ENCODE measurements at regions not wholly inside any gene's neighbourhood (a gene's known extent, or its start where the extent isn't known, plus 50 kb on each side); places are given as distances from the start of the nearest gene placed in this dataset.

DNA sequence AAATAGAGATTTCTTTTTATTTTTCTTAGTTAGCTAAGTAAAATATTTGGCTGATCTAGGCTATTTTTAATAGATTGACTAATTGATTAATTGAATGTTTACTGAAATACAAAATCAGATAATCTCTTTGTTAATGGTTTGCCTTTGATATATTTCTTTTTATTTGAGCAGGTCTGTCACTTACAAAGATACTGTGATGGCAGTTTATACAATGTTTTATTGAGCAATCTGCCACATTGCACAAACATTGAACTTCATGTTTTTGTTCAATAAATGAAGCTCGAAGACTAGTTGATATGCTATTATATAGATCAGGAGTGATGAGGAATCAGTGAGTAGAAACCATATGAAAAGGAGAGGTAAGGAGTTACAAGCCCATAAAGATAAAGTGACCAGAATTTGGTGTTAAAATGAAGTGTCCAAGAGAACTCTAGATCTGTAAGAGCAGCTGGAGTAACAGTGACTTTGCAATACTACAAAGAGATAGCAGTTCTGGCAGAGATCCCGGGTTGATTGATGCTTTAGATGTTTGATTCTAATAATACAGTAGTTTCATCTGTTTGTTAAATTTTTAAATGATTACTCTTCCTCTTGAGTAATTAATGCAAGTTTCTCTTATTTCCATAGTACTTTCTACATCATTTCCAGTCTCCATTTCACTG lies 574.2 kb downstream of the CCDC85A start:
- no peaks in the 10 kb centered on the region for H3K27me3 Mint-ChIP-seq (ENCODE audit: low read depth)
- no peak overlapping the region for H3K4me3 Mint-ChIP-seq
- no peak for DNase-seq (ENCODE audit: low spot score)
- H3K36me3 Mint-ChIP-seq (ENCODE audit: low read depth) = no peaks in the 10 kb centered on the region
- H3K9me3 Mint-ChIP-seq = peaks cover 23% of the 10 kb centered on the region
- no peaks in the 10 kb centered on the region for H3K4me1 Mint-ChIP-seq (ENCODE audit: low read depth)
- H3K27ac Mint-ChIP-seq = no peak overlapping the region

DNA sequence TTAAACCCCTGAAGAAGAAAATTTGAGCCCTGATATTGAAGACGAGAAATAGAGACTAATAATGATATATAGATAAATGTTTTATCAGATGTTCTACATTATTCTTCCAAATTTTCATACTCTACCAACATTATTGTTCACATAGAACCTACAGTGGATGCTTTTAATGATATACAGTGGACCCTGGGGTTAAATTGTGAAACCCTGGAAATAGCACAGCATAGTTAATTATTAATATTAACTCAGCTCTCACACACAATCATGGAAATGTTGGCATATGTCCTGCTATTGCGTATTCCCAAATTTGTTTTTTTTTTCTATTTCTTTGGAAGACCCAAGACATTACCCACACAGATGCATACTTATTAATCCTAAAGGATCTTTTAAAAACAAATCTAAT lies 579.9 kb downstream of the CCDC85A start:
- H3K36me3 Mint-ChIP-seq (ENCODE audit: low read depth) = no peaks in the 10 kb centered on the region
- H3K4me3 Mint-ChIP-seq = no peak overlapping the region
- no peaks in the 10 kb centered on the region for H3K4me1 Mint-ChIP-seq (ENCODE audit: low read depth)
- no peak overlapping the region for H3K27ac Mint-ChIP-seq
- peaks cover 31% of the 10 kb centered on the region for H3K9me3 Mint-ChIP-seq
- H3K27me3 Mint-ChIP-seq (ENCODE audit: low read depth) = no peaks in the 10 kb centered on the region
- DNase-seq (ENCODE audit: low spot score) = no peak

DNA sequence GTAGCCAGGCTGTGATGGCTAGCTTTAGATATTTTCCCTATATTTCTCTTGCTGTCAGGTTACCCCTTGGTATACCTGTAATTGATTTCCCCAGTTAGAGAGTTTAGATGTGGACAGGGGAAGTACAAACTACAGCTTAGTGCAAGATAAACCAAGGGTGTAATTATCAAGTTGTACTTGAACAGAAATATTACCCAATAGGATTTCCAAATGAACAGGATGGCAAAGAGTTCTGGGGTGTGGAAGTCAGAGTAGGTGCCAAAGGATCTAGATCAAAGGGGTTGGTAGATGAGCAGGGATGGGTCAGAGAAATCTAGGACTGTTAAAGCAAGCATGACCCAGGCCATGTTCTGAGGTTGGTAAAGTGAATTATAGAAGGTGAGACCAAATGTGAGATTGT lies 585.2 kb downstream of the CCDC85A start:
- Mint-ChIP-seq H3K27me3 (ENCODE audit: low read depth) (no peaks in the 10 kb centered on the region), H3K36me3 (ENCODE audit: low read depth) (no peaks in the 10 kb centered on the region), H3K4me1 (ENCODE audit: low read depth) (no peaks in the 10 kb centered on the region), H3K4me3 (no peak overlapping the region), H3K27ac (no peak overlapping the region), H3K9me3 (peaks cover 19% of the 10 kb centered on the region)
- no peak for DNase-seq (ENCODE audit: low spot score)

DNA sequence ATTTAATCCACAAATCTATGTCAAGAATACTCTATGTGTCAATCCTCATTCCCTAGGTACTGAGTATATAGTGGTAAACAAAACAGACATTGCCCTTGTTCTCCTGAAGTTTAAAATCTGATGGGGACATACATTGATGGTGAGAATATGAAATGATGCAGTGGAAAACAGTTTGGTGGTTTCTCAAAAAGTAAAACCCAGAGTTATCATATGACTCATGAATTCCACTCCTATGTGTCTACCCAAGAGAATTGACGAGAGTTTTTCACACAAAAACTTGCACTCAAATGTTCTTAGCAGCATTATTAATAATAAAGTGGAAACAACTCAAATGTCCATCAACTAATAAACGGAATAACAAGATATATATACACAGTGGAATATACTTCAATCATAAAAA lies 586.7 kb downstream of the CCDC85A start:
- Mint-ChIP-seq H3K4me1 (ENCODE audit: low read depth) (no peaks in the 10 kb centered on the region), H3K4me3 (no peak overlapping the region), H3K27me3 (ENCODE audit: low read depth) (no peaks in the 10 kb centered on the region), H3K27ac (no peak overlapping the region), H3K9me3 (peaks cover 24% of the 10 kb centered on the region), H3K36me3 (ENCODE audit: low read depth) (no peaks in the 10 kb centered on the region)
- DNase-seq (ENCODE audit: low spot score) = no peak

DNA sequence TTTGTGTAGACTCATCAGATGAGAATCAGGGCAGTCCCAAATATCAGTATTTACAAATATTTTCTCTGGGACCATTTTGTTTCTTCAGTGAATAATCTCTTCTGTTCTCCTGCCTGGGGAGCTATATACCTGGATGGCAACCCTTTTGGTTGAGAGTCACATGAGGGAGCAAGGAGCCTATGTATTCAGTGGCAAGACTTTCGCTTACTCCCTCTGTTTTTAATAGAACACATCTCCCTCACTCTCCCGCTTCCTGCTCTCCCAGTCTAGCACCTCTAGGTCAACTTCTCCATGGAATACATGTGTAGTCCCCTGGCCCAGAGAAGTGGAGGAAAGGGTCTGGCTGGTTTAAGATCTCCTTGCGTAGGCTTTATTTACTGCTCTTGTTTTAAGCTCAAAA lies 600.3 kb downstream of the CCDC85A start:
- Mint-ChIP-seq H3K27ac (no peak overlapping the region), H3K27me3 (ENCODE audit: low read depth) (no peaks in the 10 kb centered on the region), H3K9me3 (peaks cover 29% of the 10 kb centered on the region), H3K4me1 (ENCODE audit: low read depth) (no peaks in the 10 kb centered on the region), H3K36me3 (ENCODE audit: low read depth) (no peaks in the 10 kb centered on the region), H3K4me3 (no peak overlapping the region)
- no peak for DNase-seq (ENCODE audit: low spot score)

DNA sequence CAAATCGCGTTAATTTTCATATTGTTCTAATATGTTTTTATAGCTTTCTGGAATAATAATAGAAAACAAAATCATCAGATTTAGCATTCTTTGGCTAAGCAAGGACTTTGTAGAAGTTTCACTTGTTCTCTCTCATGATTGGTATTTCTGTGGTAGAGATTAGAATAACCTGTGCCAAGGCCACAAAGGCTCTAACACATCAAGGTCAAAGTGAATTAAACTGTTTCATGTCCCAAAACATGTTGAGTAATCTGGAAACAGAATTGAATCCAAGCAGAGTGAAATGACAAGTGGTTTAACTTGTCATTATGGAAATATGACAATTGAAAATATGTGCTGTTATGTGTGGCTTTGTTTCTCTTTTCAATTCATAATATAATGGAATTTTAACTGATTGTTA lies 617.4 kb downstream of the CCDC85A start:
- DNase-seq (ENCODE audit: low spot score) = no peak
- no peaks in the 10 kb centered on the region for H3K36me3 Mint-ChIP-seq (ENCODE audit: low read depth)
- no peaks in the 10 kb centered on the region for H3K4me1 Mint-ChIP-seq (ENCODE audit: low read depth)
- no peak overlapping the region for H3K4me3 Mint-ChIP-seq
- peaks cover 40% of the 10 kb centered on the region for H3K9me3 Mint-ChIP-seq
- H3K27me3 Mint-ChIP-seq (ENCODE audit: low read depth) = no peaks in the 10 kb centered on the region
- H3K27ac Mint-ChIP-seq = no peak overlapping the region

DNA sequence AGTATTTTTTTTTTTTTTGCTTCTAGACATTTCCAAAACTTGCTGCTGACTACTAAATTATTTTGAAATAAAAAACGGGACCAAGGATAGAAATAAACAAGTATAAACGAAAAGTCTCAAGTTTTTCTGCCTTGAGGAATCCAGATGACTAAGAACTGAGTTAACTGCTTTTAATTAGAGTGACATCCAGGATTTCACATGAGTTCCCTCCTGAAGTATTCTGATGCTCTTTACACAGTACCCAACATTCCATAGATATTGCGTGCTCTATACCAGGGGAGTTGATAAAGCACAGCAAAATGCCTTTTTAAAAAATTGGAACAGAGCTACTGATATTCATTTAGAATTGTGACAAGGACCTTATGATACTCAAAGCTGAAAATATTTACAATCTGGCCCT lies 618.0 kb downstream of the CCDC85A start:
- H3K4me1 Mint-ChIP-seq (ENCODE audit: low read depth) = no peaks in the 10 kb centered on the region
- no peak for DNase-seq (ENCODE audit: low spot score)
- no peak overlapping the region for H3K4me3 Mint-ChIP-seq
- peaks cover 36% of the 10 kb centered on the region for H3K9me3 Mint-ChIP-seq
- no peak overlapping the region for H3K27ac Mint-ChIP-seq
- H3K36me3 Mint-ChIP-seq (ENCODE audit: low read depth) = no peaks in the 10 kb centered on the region
- no peaks in the 10 kb centered on the region for H3K27me3 Mint-ChIP-seq (ENCODE audit: low read depth)

DNA sequence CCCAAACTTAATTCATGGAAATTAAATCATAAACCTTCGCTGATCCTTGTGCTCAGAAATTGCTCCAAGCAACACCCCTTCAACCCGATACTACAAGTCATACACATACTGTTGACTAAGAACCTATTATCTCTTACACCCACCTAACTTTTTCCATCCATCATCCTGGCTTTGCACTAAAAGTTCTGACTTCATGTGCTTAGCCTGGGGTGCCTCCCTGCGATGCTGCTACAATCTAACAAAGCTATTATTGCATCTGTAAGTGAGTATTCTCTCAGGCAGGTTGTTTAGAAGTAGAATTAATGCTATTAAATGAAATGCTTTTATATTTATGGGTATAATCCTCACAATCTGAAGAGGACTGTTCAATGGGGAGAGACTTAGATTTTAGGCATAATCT lies 619.8 kb downstream of the CCDC85A start:
- H3K27ac Mint-ChIP-seq = no peak overlapping the region
- H3K4me3 Mint-ChIP-seq = no peak overlapping the region
- no peaks in the 10 kb centered on the region for H3K36me3 Mint-ChIP-seq (ENCODE audit: low read depth)
- peaks cover 34% of the 10 kb centered on the region for H3K9me3 Mint-ChIP-seq
- no peaks in the 10 kb centered on the region for H3K27me3 Mint-ChIP-seq (ENCODE audit: low read depth)
- no peaks in the 10 kb centered on the region for H3K4me1 Mint-ChIP-seq (ENCODE audit: low read depth)
- no peak for DNase-seq (ENCODE audit: low spot score)

DNA sequence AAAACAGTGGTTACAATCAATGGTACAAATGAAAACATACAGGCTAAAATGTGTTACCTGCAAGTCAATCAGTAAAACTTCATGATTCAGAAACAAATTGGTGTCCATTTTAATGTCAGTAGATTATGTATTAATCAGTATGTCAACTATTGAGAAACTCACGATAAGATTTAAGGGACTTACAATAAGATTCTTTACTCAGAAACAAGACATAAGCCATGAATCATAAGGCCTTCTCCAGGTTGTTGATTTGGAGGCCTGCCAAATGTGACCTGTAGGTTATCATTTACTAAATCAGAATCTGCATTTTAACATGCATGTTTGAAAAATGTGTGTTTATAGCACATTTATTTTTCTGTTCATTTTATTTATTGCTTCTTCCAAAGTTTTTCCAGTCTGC lies 623.1 kb downstream of the CCDC85A start:
- H3K4me1 Mint-ChIP-seq (ENCODE audit: low read depth) = no peaks in the 10 kb centered on the region
- no peak overlapping the region for H3K4me3 Mint-ChIP-seq
- H3K9me3 Mint-ChIP-seq = peaks cover 17% of the 10 kb centered on the region
- no peaks in the 10 kb centered on the region for H3K27me3 Mint-ChIP-seq (ENCODE audit: low read depth)
- H3K27ac Mint-ChIP-seq = no peak overlapping the region
- DNase-seq (ENCODE audit: low spot score) = no peak
- no peaks in the 10 kb centered on the region for H3K36me3 Mint-ChIP-seq (ENCODE audit: low read depth)

DNA sequence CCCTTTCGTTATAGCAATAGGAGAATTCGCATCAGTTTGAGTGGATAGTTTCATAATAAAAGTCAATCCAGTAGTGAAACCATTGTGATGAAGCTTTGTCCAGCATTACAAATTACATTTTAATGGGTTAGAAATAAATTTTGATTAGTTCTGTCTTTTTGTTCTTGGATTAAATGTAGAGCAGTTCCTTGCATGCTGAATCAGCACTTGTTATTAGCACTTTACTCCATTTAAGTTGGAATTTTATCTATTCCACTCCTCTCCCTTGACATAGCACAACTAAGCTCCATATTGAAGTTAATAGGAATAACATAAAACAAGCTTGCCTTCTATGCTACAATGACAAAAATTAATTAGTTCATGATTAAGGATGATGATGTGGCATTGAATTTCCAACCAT lies 624.1 kb downstream of the CCDC85A start:
- Mint-ChIP-seq H3K36me3 (ENCODE audit: low read depth) (no peaks in the 10 kb centered on the region), H3K9me3 (peaks cover 16% of the 10 kb centered on the region), H3K27me3 (ENCODE audit: low read depth) (no peaks in the 10 kb centered on the region)

DNA sequence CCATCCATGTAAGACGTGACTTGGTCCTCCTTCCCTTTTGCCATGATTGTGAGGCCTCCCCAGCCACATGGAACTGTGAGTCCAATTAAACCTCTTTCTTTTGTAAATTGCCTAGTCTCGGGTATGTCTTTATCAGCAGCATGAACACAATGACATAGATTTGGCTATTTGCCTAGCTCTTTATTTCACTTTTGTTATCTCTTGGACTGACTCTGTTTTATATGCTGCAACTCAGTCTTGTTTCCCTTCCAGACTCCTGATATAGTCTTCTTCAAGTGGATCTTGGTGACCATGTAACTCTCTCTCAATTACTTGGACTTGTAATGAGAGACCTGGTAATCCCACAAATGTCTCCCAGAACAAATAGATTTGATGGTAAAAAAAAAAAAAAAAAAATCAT lies 627.6 kb downstream of the CCDC85A start:
- no peak for DNase-seq (ENCODE audit: low spot score)
- no peaks in the 10 kb centered on the region for H3K4me1 Mint-ChIP-seq (ENCODE audit: low read depth)
- H3K36me3 Mint-ChIP-seq (ENCODE audit: low read depth) = no peaks in the 10 kb centered on the region
- no peak overlapping the region for H3K27ac Mint-ChIP-seq
- H3K4me3 Mint-ChIP-seq = no peak overlapping the region
- peaks cover 12% of the 10 kb centered on the region for H3K9me3 Mint-ChIP-seq
- H3K27me3 Mint-ChIP-seq (ENCODE audit: low read depth) = no peaks in the 10 kb centered on the region

More for the DNA sequence above, 624.1 kb downstream of the CCDC85A start:
- no peaks in the 10 kb centered on the region for H3K4me1 Mint-ChIP-seq (ENCODE audit: low read depth)
- H3K4me3 Mint-ChIP-seq = no peak overlapping the region
- no peak for DNase-seq (ENCODE audit: low spot score)
- H3K27ac Mint-ChIP-seq = no peak overlapping the region

DNA sequence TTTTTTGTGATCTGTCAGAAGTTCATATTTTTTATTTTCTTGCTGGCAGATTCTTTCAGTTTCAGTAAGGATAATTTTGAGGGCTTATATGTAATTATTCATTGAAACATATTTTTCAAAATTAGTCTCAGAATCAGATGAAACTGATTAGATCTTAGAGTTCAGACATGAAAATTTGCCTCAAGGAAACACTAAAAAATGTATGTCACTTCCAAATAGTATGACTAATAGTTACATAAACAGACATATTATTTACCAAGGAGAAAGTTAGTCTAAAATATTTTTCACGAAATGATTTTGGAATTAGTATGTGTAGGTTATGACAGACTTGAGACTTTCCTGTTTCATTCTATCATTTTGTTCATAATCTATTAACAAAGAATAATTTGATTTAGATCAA lies 628.6 kb downstream of the CCDC85A start:
- Mint-ChIP-seq H3K4me1 (ENCODE audit: low read depth) (no peaks in the 10 kb centered on the region), H3K4me3 (no peak overlapping the region), H3K9me3 (peaks cover 12% of the 10 kb centered on the region), H3K27ac (no peak overlapping the region), H3K36me3 (ENCODE audit: low read depth) (no peaks in the 10 kb centered on the region), H3K27me3 (ENCODE audit: low read depth) (no peaks in the 10 kb centered on the region)
- DNase-seq (ENCODE audit: low spot score) = no peak

DNA sequence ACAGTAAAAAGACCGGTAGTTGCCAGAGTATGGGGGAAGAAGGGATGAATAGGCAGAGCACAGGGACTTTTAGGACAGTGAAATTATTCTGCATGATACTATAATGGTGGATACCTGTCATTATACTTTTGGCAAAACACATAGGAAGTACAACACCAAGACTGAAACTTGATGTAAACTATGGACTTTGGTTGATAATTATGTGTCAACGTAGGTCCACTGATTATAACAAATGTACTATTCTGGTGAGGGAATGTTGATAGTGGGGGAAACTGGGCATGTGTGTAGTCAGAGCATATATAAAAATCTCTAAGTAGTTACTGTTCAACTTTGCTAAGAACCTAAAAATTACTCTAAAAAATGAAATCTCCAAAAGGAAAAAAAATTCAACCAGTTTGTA lies 629.7 kb downstream of the CCDC85A start:
- no peak overlapping the region for H3K27ac Mint-ChIP-seq
- no peaks in the 10 kb centered on the region for H3K36me3 Mint-ChIP-seq (ENCODE audit: low read depth)
- no peaks in the 10 kb centered on the region for H3K4me1 Mint-ChIP-seq (ENCODE audit: low read depth)
- H3K27me3 Mint-ChIP-seq (ENCODE audit: low read depth) = no peaks in the 10 kb centered on the region
- H3K9me3 Mint-ChIP-seq = peaks cover 13% of the 10 kb centered on the region
- DNase-seq (ENCODE audit: low spot score) = no peak
- no peak overlapping the region for H3K4me3 Mint-ChIP-seq

DNA sequence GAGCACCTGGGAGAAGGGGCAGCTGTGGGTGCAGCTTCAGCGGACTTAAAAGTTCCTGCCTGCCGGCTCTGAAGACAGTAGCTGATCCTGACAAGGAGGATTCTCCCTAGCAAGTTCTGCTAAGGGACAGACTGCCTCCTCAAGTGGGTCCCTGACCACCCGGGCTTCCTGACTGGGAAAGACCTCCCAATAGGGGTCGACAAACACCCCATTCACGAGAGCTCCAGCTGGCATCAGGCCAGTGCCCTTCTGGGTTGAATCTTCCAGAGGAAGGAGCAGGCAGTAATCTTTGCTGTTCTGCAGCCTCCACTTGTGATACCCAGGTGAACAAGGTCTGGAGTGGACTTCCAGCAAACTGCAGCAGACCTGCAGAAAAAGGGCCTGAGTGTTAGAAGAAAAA lies 632.9 kb downstream of the CCDC85A start:
- peaks cover 32% of the 10 kb centered on the region for H3K9me3 Mint-ChIP-seq
- no peak for DNase-seq (ENCODE audit: low spot score)
- no peak overlapping the region for H3K4me3 Mint-ChIP-seq
- H3K27ac Mint-ChIP-seq = no peak overlapping the region
- no peaks in the 10 kb centered on the region for H3K27me3 Mint-ChIP-seq (ENCODE audit: low read depth)
- no peaks in the 10 kb centered on the region for H3K4me1 Mint-ChIP-seq (ENCODE audit: low read depth)
- H3K36me3 Mint-ChIP-seq (ENCODE audit: low read depth) = no peaks in the 10 kb centered on the region

DNA sequence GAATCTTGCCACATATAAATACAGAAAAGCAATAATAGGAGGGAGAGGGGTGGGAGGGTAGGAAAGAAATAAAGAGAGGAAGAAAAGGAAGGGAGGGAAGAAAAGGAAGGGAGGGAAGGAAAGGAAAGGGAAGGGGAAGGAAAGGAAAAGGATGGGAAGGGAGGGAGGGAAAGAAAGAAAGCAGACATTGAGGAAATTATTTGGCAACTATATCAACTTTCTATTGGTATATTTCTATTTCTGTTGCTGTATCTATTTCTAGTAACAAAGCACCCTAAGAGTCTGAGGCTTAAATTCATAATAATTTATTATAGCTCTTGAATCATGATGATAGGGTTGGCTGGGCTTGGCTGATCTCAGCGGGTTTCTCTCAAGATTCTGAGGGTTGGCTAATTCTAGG lies 648.0 kb downstream of the CCDC85A start:
- Mint-ChIP-seq H3K4me3 (no peak overlapping the region), H3K9me3 (peaks cover 22% of the 10 kb centered on the region), H3K36me3 (ENCODE audit: low read depth) (no peaks in the 10 kb centered on the region), H3K27me3 (ENCODE audit: low read depth) (no peaks in the 10 kb centered on the region), H3K27ac (no peak overlapping the region), H3K4me1 (ENCODE audit: low read depth) (no peaks in the 10 kb centered on the region)
- no peak for DNase-seq (ENCODE audit: low spot score)

All from T-helper 2 cell treated with Interferon-gamma antibody and Interleukin-4, amounts not matched to agents 5 μg/mL and 100 μg/mL, for 36 hours (primary cell).